H9 (cell line): ENCODE measurements at regions not wholly inside any gene's neighbourhood (a gene's known extent, or its start where the extent isn't known, plus 50 kb on each side); places are given as distances from the start of the nearest gene placed in this dataset.

Source experiments
- DNase-seq: peaks from one replicate; pipeline ENCODE4 v3.0.0-alpha.2; 2017
- H2AFZ ChIP-seq: one replicate; pipeline ENCODE4 v1.6.1; 2013; ENCODE audit warnings: mild to moderate bottlenecking, low read length, control low read depth, moderate library complexity
- H2AK5ac ChIP-seq: 2 replicates; pipeline ENCODE4 v1.6.1; 2013; ENCODE audit warnings: low read length, control low read depth, mixed read lengths; ENCODE audit not compliant: insufficient read length
- H2BK120ac ChIP-seq: one replicate; pipeline ENCODE4 v1.6.1; 2013; ENCODE audit warnings: low read depth, mild to moderate bottlenecking, low read length, control low read depth, inconsistent platforms; ENCODE audit not compliant: poor library complexity, severe bottlenecking
- H2BK12ac ChIP-seq: 2 replicates; pipeline ENCODE4 v1.6.1; 2013; ENCODE audit warnings: low read length, control low read depth, mixed read lengths, low read depth; ENCODE audit not compliant: insufficient read length
- H2BK15ac ChIP-seq: 2 replicates; pipeline ENCODE4 v1.6.1; 2013; ENCODE audit warnings: low read depth, low read length, control low read depth
- H2BK20ac ChIP-seq: one replicate; pipeline ENCODE4 v1.6.1; 2013; ENCODE audit warnings: low read depth, mild to moderate bottlenecking, low read length, control low read depth, inconsistent platforms; ENCODE audit not compliant: poor library complexity, severe bottlenecking
- H2BK5ac ChIP-seq: 2 replicates; pipeline ENCODE4 v1.6.1; 2013; ENCODE audit warnings: low read length, control low read depth, mixed read lengths; ENCODE audit not compliant: insufficient read length
- H3K14ac ChIP-seq: 2 replicates; pipeline ENCODE4 v1.6.1; 2013; ENCODE audit warnings: low read length, control low read depth; ENCODE audit not compliant: insufficient read depth
- H3K18ac ChIP-seq: 2 replicates; pipeline ENCODE4 v1.6.1; 2013; ENCODE audit warnings: low read depth, mild to moderate bottlenecking, mixed read lengths, low read length, control low read depth; ENCODE audit not compliant: insufficient read length
- H3K23ac ChIP-seq: 2 replicates; pipeline ENCODE4 v1.6.1; 2013; ENCODE audit warnings: low read length, control low read depth, mixed read lengths, low read depth; ENCODE audit not compliant: insufficient read length
- H3K23me2 ChIP-seq: 2 replicates; pipeline ENCODE4 v1.6.1; 2013; ENCODE audit warnings: low read depth, mild to moderate bottlenecking, mixed read lengths, low read length, control low read depth; ENCODE audit not compliant: insufficient read length, poor library complexity, severe bottlenecking
- H3K27ac ChIP-seq: 2 replicates; pipeline ENCODE4 v1.5.1; 2013; ENCODE audit warnings: low read length, control low read depth, mixed read lengths, low read depth; ENCODE audit not compliant: insufficient read length
- H3K27me3 ChIP-seq: 2 replicates; pipeline ENCODE4 v1.6.1; 2013; ENCODE audit warnings: low read length, control low read depth, inconsistent platforms; ENCODE audit not compliant: insufficient read depth
- H3K4ac ChIP-seq: 2 replicates; pipeline ENCODE4 v1.6.1; 2013; ENCODE audit warnings: low read depth, mild to moderate bottlenecking, control low read depth, inconsistent platforms, low read length, moderate library complexity
- H3K4me1 ChIP-seq: 2 replicates; pipeline ENCODE4 v1.6.1; 2013; ENCODE audit warnings: low read length, control low read depth, inconsistent platforms; ENCODE audit not compliant: insufficient read depth
- H3K4me2 ChIP-seq: 2 replicates; pipeline ENCODE4 v1.6.1; 2013; ENCODE audit warnings: low read length, control low read depth, mixed read lengths; ENCODE audit not compliant: insufficient read length, insufficient read depth
- H3K56ac ChIP-seq: 2 replicates; pipeline ENCODE4 v1.6.1; 2013; ENCODE audit warnings: low read depth, mild to moderate bottlenecking, mixed read lengths, low read length, control low read depth; ENCODE audit not compliant: insufficient read length
- H3K79me1 ChIP-seq: 2 replicates; pipeline ENCODE4 v1.6.1; 2013; ENCODE audit warnings: low read depth, mild to moderate bottlenecking, moderate library complexity, low read length, control low read depth, inconsistent platforms; ENCODE audit not compliant: insufficient read depth, poor library complexity, severe bottlenecking
- H3K79me2 ChIP-seq: 2 replicates; pipeline ENCODE4 v1.6.1; 2013; ENCODE audit warnings: low read length, control low read depth, inconsistent platforms; ENCODE audit not compliant: insufficient read depth
- H3K9ac ChIP-seq: 2 replicates; pipeline ENCODE4 v1.6.1; 2013; ENCODE audit warnings: low read length, control low read depth, mixed read lengths; ENCODE audit not compliant: insufficient read length; ENCODE audit errors: extremely low read depth
- H3K9me3 ChIP-seq: one replicate; pipeline ENCODE4 v1.6.1; 2013; ENCODE audit warnings: low read depth, low read length, inconsistent platforms; ENCODE audit not compliant: control insufficient read depth
- H3T11ph ChIP-seq: one replicate; pipeline ENCODE4 v1.6.1; 2013; ENCODE audit warnings: mild to moderate bottlenecking, low read length, control low read depth, inconsistent platforms
- H4K20me1 ChIP-seq: one replicate; pipeline ENCODE4 v1.6.1; 2013; ENCODE audit not compliant: control insufficient read depth, insufficient read length, insufficient read depth
- H4K5ac ChIP-seq: 2 replicates; pipeline ENCODE4 v1.6.1; 2013; ENCODE audit warnings: low read depth, mild to moderate bottlenecking, mixed read lengths, low read length, control low read depth; ENCODE audit not compliant: insufficient read length
- H4K8ac ChIP-seq: replicated peaks from 2 replicates; pipeline ENCODE4 v1.6.1; 2013; ENCODE audit warnings: low read length, control low read depth, mixed read lengths, low read depth; ENCODE audit not compliant: insufficient read length
- H4K91ac ChIP-seq: 2 replicates; pipeline ENCODE4 v1.6.1; 2013; ENCODE audit warnings: low read depth, mild to moderate bottlenecking, moderate library complexity, mixed read lengths, low read length, control low read depth; ENCODE audit not compliant: insufficient read length
- H3K27ac Mint-ChIP-seq, 3 experiments: 2 replicates in 2 of 3; 3 replicates in 1 of 3; pipeline ENCODE4 v1.8.0; 2020 to 2021; ENCODE audit warnings: mixed read lengths in 3 of 3, mild to moderate bottlenecking in 1 of 3, moderate library complexity in 1 of 3
- H3K27me3 Mint-ChIP-seq: 2 replicates; pipeline ENCODE4 v1.8.0; 2021; ENCODE audit warnings: low read depth, mild to moderate bottlenecking, moderate library complexity, mixed read lengths
- H3K36me3 Mint-ChIP-seq, 3 experiments: 2 replicates in 2 of 3; 3 replicates in 1 of 3; pipeline ENCODE4 v1.8.0; 2020 to 2021; ENCODE audit warnings: low read depth in 3 of 3, mixed read lengths in 3 of 3; ENCODE audit not compliant: insufficient read depth in 1 of 3
- H3K4me1 Mint-ChIP-seq, 2 experiments: 2 replicates each; pipeline ENCODE4 v1.8.0; 2020; ENCODE audit warnings: mixed read lengths in 2 of 2
- H3K4me3 Mint-ChIP-seq, 2 experiments: 2 replicates in 1 of 2; 3 replicates in 1 of 2; pipeline ENCODE4 v1.8.0; 2020 to 2021; ENCODE audit warnings: mild to moderate bottlenecking in 2 of 2, mixed read lengths in 2 of 2, moderate library complexity in 1 of 2
- H3K9me3 Mint-ChIP-seq, 2 experiments: 2 replicates in 1 of 2; 3 replicates in 1 of 2; pipeline ENCODE4 v1.8.0; 2020; ENCODE audit warnings: mild to moderate bottlenecking in 2 of 2, mixed read lengths in 2 of 2, moderate library complexity in 1 of 2
- WGBS: extraction: QIAGEN DNeasy Blood & Tissue Kit; methylation state at CpG from one replicate; pipeline ENCODE4 v1.1.7; 2013; ENCODE audit warnings: missing lambda C conversion rate, low lambda C conversion rate, mixed read lengths; ENCODE audit not compliant: insufficient read length; ENCODE audit errors: extremely low coverage; 5-methylcytosine and 5-hydroxymethylcytosine counted together
- TF ChIP-seq, protein P1 (sequence below): fragments of 200-600 bp; sonication (generic); conservative IDR thresholded peaks from 3 replicates; pipeline ENCODE4 v1.8.0; 2021; ENCODE audit warnings: antibody characterized with exemption, mild to moderate bottlenecking

DNA sequence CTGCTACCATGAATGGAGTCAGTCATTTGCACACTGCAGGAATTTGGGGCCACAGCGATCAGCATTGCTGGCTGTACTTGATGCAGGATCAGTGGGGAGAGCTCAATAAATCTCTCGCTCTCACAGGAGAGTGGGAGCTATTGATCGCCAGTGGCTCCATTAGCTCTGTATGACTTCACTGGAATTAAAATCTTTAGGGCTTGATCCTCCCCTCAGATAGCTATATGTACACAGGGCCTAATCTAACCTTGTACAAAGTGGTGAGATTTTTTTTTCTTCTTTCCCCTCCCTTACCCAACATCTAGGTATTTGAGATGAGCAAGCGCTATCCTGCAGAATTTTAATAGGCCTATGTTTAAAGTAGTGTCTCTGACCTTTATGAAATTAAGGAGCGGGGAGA is 84.9 kb downstream of the IZUMO3 start:
- H2AK5ac ChIP-seq = no peak overlapping the region
- Mint-ChIP-seq H3K27ac (no peak overlapping the region), H3K4me1 (peaks cover 15 to 20% of the 10 kb centered on the region in 2 experiments), H3K4me3 (no peak overlapping the region), H3K27me3 (no peaks in the 10 kb centered on the region), H3K36me3 (no peaks in the 10 kb centered on the region), H3K9me3 (no peaks in the 10 kb centered on the region)
- WGBS = no CpG with 5 or more reads among the region's 5 CpGs
- no peaks in the 10 kb centered on the region for H3K79me2 ChIP-seq
- H3K18ac ChIP-seq = no peak overlapping the region
- no peak overlapping the region for H3K9ac ChIP-seq
- DNase-seq = no peak
- H3K23ac ChIP-seq = no peak overlapping the region
- no peak overlapping the region for H4K5ac ChIP-seq
- no peak overlapping the region for H4K91ac ChIP-seq
- H2BK20ac ChIP-seq = no peak overlapping the region
- H4K20me1 ChIP-seq = no peaks in the 10 kb centered on the region
- no peak overlapping the region for H2BK5ac ChIP-seq
- no peak overlapping the region for H3T11ph ChIP-seq
- H3K4me2 ChIP-seq = no peak overlapping the region
- no peak overlapping the region for H4K8ac ChIP-seq
- no peak overlapping the region for H2BK15ac ChIP-seq
- no peak overlapping the region for H3K56ac ChIP-seq
- no peak overlapping the region for H2AFZ ChIP-seq
- no peak overlapping the region for H2BK120ac ChIP-seq
- H3K9me3 ChIP-seq = no peaks in the 10 kb centered on the region
- no peak overlapping the region for H2BK12ac ChIP-seq
- H3K14ac ChIP-seq = no peak overlapping the region
- H3K4me1 ChIP-seq = peaks cover 2% of the 10 kb centered on the region; the same call in 1 of the 2 replicates
- no peak overlapping the region for H3K27ac ChIP-seq
- no peaks in the 10 kb centered on the region for H3K23me2 ChIP-seq
- H3K4ac ChIP-seq = no peak overlapping the region
- no peaks in the 10 kb centered on the region for H3K79me1 ChIP-seq
- H3K27me3 ChIP-seq = no peaks in the 10 kb centered on the region
- TF ChIP-seq, protein P1, sequence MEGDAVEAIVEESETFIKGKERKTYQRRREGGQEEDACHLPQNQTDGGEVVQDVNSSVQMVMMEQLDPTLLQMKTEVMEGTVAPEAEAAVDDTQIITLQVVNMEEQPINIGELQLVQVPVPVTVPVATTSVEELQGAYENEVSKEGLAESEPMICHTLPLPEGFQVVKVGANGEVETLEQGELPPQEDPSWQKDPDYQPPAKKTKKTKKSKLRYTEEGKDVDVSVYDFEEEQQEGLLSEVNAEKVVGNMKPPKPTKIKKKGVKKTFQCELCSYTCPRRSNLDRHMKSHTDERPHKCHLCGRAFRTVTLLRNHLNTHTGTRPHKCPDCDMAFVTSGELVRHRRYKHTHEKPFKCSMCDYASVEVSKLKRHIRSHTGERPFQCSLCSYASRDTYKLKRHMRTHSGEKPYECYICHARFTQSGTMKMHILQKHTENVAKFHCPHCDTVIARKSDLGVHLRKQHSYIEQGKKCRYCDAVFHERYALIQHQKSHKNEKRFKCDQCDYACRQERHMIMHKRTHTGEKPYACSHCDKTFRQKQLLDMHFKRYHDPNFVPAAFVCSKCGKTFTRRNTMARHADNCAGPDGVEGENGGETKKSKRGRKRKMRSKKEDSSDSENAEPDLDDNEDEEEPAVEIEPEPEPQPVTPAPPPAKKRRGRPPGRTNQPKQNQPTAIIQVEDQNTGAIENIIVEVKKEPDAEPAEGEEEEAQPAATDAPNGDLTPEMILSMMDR = no peak
